Activated T-helper 2 cell treated with anti-CD3 and anti-CD28 coated beads, Interferon-gamma antibody, Interleukin-2, Interleukin-4, amounts not matched to agents 10 μg/mL and 5 μg/mL and 100 μg/mL, durations not matched to agents 14 hours and 24 hours and 36 hours (primary cell): ENCODE measurements at regions not wholly inside any gene's neighbourhood (a gene's known extent, or its start where the extent isn't known, plus 50 kb on each side); places are given as distances from the start of the nearest gene placed in this dataset.

Source experiments
- DNase-seq: peaks from one replicate; pipeline ENCODE4 v3.0.0; 2021; ENCODE audit warnings: low spot score
- H3K27ac Mint-ChIP-seq: one replicate; pipeline ENCODE4 v1.8.0; 2021; ENCODE audit warnings: mixed read lengths
- H3K27me3 Mint-ChIP-seq: one replicate; pipeline ENCODE4 v1.8.0; 2021; ENCODE audit warnings: low read depth, mixed read lengths
- H3K36me3 Mint-ChIP-seq: one replicate; pipeline ENCODE4 v1.8.0; 2021; ENCODE audit warnings: low read depth, mixed read lengths
- H3K4me1 Mint-ChIP-seq: one replicate; pipeline ENCODE4 v1.8.0; 2021; ENCODE audit warnings: low read depth, mixed read lengths
- H3K4me3 Mint-ChIP-seq: one replicate; pipeline ENCODE4 v1.8.0; 2021; ENCODE audit warnings: low read depth, mild to moderate bottlenecking, moderate library complexity, mixed read lengths
- H3K9me3 Mint-ChIP-seq: one replicate; pipeline ENCODE4 v1.8.0; 2021; ENCODE audit warnings: mixed read lengths
- intact Hi-C: fragments of 100-400 bp; cut with micrococcal nuclease; formaldehyde crosslinking; loops from one replicate; pipeline ENCODE4 v1.15.1; 2023

DNA sequence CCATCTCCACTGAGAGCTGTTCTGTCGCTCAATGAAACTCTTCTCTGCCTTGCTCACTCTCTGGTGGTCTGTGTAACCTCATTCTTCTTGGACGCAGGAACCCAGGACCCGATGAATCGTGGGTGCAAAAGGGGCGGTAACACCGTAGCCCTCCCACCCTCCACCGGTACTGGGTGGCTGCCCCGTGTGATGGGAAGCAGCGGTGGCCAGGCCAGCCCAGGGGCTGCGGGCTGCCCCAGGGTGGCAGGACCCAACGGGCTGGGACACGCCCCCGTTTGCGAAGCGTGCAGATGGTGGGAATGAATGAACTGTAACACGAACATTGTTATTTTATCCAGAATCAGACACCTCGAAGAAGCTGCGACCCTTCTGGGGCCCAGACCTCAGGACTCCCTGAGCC lies 92.3 kb upstream of the BACE2 start:
- no peaks in the 10 kb centered on the region for H3K27me3 Mint-ChIP-seq
- no peaks in the 10 kb centered on the region for H3K9me3 Mint-ChIP-seq
- H3K36me3 Mint-ChIP-seq, result no peaks in the 10 kb centered on the region
- no peak for DNase-seq
- no peaks in the 10 kb centered on the region for H3K4me1 Mint-ChIP-seq
- intact Hi-C loops, result no loop called here
- no peak overlapping the region for H3K4me3 Mint-ChIP-seq
- no peak overlapping the region for H3K27ac Mint-ChIP-seq

DNA sequence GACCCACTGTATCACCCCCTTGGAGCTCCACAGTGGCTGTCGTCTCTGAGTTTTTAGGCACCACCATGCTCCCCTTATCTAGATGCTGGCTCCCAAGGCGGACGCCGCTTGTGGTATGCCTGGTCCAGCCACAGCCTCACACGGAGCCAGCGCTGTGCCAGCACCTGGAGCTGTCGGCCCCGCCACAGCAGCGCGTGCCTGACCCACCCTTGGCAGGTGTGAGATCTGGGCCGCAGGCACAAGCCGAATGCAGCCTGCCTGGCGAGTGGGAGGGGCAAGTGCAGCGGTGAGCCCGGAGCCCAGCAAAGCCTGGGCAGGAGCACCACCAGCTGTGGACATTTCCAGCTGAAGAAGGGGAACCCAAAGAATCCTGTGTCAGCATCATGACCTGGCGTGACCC lies 91.9 kb upstream of the BACE2 start:
- no peaks in the 10 kb centered on the region for H3K27me3 Mint-ChIP-seq
- no peak for DNase-seq
- intact Hi-C loops, result no loop called here
- no peak overlapping the region for H3K4me3 Mint-ChIP-seq
- no peaks in the 10 kb centered on the region for H3K4me1 Mint-ChIP-seq
- H3K27ac Mint-ChIP-seq, result no peak overlapping the region
- H3K9me3 Mint-ChIP-seq, result no peaks in the 10 kb centered on the region
- no peaks in the 10 kb centered on the region for H3K36me3 Mint-ChIP-seq

DNA sequence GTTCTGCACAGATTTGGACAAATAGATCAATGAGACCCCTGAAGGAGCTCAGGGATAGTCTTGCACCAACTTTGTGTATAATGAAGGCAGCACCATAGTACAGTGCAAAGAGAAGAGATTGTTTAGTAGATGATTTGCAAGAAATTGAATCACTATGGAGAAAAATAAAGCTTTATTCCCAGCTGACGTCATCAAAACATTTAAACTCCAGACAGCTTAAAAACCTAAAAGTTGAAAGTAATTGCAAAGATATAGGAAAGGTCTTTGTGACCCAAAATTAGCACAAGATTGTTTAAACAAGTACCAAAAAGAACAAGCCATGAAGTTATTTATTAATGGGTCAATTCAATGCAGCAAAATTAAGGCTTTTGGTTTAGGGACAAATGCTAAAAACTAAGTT lies 88.8 kb upstream of the BACE2 start:
- intact Hi-C loops, result no loop called here
- DNase-seq, result no peak
- no peaks in the 10 kb centered on the region for H3K36me3 Mint-ChIP-seq
- H3K9me3 Mint-ChIP-seq, result no peaks in the 10 kb centered on the region
- no peak overlapping the region for H3K27ac Mint-ChIP-seq
- H3K4me3 Mint-ChIP-seq, result no peak overlapping the region
- no peaks in the 10 kb centered on the region for H3K27me3 Mint-ChIP-seq
- no peaks in the 10 kb centered on the region for H3K4me1 Mint-ChIP-seq

DNA sequence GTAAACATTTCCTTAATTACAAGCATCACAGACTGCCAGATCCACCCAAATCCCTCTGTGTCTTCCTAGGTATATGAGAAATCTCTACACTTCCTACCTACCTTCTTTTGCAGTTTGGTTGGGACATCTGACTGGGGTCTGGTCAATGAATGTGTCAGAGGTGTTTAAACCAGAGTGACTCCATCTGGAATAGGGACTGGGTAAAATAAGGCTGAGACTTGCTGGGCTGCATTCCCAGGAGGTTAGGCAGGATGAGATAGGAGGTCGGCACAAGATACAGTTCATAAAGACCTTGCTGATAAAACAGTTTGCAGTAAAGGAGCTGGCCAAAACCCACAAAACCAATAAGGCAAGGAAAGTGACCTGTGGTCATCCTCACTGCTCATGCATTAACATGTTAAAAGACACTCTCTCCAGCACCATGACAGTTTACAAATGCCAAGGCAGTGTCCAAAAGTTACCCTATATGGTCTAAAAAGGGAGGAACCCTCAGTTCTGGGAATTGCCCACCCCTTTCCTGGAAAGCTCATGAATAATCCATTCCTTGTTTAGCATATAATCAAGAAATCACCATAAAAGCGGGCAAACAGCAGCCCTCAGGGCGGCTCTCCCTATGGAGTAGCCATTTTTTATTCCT lies 87.4 kb upstream of the BACE2 start:
- DNase-seq, result no peak
- no peaks in the 10 kb centered on the region for H3K27me3 Mint-ChIP-seq
- no peaks in the 10 kb centered on the region for H3K4me1 Mint-ChIP-seq
- intact Hi-C loops, result no loop called here
- no peak overlapping the region for H3K4me3 Mint-ChIP-seq
- no peak overlapping the region for H3K27ac Mint-ChIP-seq
- H3K36me3 Mint-ChIP-seq, result no peaks in the 10 kb centered on the region
- no peaks in the 10 kb centered on the region for H3K9me3 Mint-ChIP-seq

DNA sequence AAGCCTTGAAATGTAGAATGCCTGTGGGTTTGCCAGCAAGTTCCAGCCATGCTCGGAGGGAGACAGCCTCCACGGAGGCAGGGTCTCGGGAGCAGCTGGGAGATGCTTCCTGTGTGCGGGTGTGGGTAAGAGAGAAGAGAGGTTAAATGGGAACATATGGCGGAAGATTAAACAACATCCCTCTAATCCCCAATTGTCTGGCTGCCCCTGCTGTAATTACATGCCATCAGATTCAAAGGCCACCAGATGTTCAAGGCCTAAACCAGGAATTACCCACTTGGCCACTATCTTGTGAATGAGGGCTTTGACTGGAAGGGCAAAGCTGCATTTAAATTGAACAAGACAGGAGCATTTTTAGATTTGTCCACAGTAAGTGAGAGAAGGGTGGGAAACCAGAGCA lies 81.4 kb upstream of the BACE2 start:
- Mint-ChIP-seq H3K4me3 (no peak overlapping the region), H3K27ac (no peak overlapping the region)
- intact Hi-C loops, result no loop called here

DNA sequence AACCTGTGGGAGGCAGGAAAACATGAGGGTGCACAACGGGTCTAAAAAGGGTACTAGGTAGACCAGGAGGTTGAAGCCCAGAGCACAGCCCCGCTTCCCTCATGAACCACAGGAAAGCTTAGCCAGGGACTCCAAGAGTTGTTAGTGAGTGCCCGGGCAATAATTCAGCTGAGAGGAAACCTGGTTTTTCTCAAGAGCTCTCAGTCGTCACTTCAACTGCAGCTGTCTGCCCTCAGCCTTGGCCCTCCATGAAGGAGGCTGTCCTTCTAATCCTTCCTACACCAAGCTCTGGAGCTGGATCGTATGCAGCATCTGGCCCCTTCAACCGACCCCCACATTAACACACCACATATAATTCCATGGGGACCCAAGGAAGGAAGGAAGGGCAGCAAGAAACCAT lies 77.0 kb upstream of the BACE2 start:
- H3K4me3 Mint-ChIP-seq, result no peak overlapping the region
- intact Hi-C loops, result no loop called here
- no peaks in the 10 kb centered on the region for H3K27me3 Mint-ChIP-seq
- no peaks in the 10 kb centered on the region for H3K36me3 Mint-ChIP-seq
- no peaks in the 10 kb centered on the region for H3K9me3 Mint-ChIP-seq
- no peak for DNase-seq
- no peak overlapping the region for H3K27ac Mint-ChIP-seq
- no peaks in the 10 kb centered on the region for H3K4me1 Mint-ChIP-seq

More for the DNA sequence above, 81.4 kb upstream of the BACE2 start:
- H3K27me3 Mint-ChIP-seq, result no peaks in the 10 kb centered on the region
- H3K36me3 Mint-ChIP-seq, result no peaks in the 10 kb centered on the region
- H3K4me1 Mint-ChIP-seq, result no peaks in the 10 kb centered on the region
- DNase-seq, result no peak
- no peaks in the 10 kb centered on the region for H3K9me3 Mint-ChIP-seq

DNA sequence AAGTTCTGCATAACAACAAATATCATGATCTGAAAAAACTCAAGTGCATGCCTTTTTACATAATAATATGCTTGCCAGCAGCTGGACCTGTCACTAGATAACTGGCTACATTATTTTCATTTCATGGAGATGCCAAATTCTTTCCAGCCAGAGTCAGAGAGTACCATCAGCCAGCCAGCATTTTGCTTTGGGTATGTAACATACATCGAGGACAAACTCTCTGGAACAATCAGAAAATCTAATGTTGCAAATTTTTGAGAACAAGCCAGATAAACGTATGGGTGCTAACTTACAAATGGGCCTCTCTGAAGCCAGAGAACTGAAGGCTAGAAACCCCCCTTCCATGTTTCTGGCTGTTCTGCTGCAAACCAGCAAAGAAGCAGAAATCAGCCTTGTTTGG lies 76.3 kb upstream of the BACE2 start:
- no peak overlapping the region for H3K27ac Mint-ChIP-seq
- H3K4me1 Mint-ChIP-seq, result no peaks in the 10 kb centered on the region
- DNase-seq, result no peak

DNA sequence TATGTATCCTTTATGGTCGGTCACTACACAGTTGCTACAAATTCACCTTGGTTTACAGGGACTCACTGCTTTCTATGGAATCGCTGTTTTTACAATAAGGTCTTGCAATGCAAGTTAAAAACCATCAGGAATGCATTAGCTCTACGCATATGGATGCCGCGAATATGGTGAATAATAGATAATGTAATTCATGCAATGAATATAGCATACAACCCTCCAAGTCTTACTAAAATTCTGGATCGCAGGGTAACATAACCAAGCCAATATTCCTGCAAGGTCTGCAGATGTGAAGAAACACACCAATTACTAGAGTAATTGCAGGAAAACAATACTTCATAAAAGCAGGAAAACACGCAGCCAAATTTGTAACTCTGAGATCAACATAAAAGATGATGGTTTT lies 75.6 kb upstream of the BACE2 start:
- H3K27ac Mint-ChIP-seq, result no peak overlapping the region
- no peak overlapping the region for H3K4me3 Mint-ChIP-seq
- H3K4me1 Mint-ChIP-seq, result no peaks in the 10 kb centered on the region
- no peaks in the 10 kb centered on the region for H3K36me3 Mint-ChIP-seq
- no peaks in the 10 kb centered on the region for H3K9me3 Mint-ChIP-seq
- DNase-seq, result no peak
- intact Hi-C loops, result no loop called here
- no peaks in the 10 kb centered on the region for H3K27me3 Mint-ChIP-seq

More for the DNA sequence above, 76.3 kb upstream of the BACE2 start:
- Mint-ChIP-seq H3K9me3 (no peaks in the 10 kb centered on the region), H3K4me3 (no peak overlapping the region), H3K36me3 (no peaks in the 10 kb centered on the region), H3K27me3 (no peaks in the 10 kb centered on the region)
- intact Hi-C loops, result no loop called here

DNA sequence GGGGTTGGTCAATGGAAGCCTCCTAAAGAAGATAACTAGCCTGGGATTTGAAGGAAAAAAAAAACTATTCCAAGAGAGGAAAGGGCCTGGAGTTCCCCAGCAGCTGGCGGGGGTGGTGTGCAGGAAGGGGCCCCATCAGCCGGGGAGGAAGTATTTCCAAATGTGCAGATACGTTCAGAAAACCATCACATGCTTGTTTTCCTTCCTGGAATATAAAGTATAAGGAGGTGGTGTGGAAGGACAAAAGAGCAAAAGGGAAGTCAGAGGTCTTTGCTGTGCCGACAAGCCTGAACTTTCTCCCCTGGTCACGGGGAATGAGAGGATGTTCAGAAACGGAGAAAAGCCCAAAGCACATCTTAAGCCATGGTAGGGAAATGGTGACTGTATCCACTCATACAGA lies 72.0 kb upstream of the BACE2 start:
- no peaks in the 10 kb centered on the region for H3K4me1 Mint-ChIP-seq
- H3K4me3 Mint-ChIP-seq, result no peak overlapping the region
- no peaks in the 10 kb centered on the region for H3K36me3 Mint-ChIP-seq
- intact Hi-C loops, result no loop called here
- no peak for DNase-seq
- H3K27ac Mint-ChIP-seq, result no peak overlapping the region
- no peaks in the 10 kb centered on the region for H3K9me3 Mint-ChIP-seq
- no peaks in the 10 kb centered on the region for H3K27me3 Mint-ChIP-seq

DNA sequence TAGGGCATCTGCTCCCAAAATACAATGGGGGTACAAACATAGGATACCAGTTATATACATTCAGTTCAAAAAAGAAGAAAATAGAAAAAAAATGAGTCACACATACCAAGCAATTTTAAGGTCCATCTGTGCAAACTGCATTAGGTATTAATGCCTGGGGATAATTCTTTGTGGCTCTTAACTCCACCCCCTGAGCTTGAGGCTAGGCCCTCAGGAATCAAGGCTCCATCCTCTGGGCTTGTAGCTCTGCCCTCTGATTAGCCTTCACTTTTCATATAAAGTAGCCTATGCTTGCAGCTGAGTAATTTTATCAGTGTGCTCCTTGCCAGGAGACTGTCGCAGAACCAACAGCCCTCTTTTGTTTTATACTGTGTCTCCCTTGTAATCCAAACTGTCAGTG lies 69.9 kb upstream of the BACE2 start:
- intact Hi-C loops, result no loop called here
- peaks cover 2% of the 10 kb centered on the region for H3K27me3 Mint-ChIP-seq
- H3K27ac Mint-ChIP-seq, result no peak overlapping the region
- DNase-seq, result no peak
- H3K4me3 Mint-ChIP-seq, result no peak overlapping the region
- no peaks in the 10 kb centered on the region for H3K36me3 Mint-ChIP-seq
- no peaks in the 10 kb centered on the region for H3K9me3 Mint-ChIP-seq
- no peaks in the 10 kb centered on the region for H3K4me1 Mint-ChIP-seq

DNA sequence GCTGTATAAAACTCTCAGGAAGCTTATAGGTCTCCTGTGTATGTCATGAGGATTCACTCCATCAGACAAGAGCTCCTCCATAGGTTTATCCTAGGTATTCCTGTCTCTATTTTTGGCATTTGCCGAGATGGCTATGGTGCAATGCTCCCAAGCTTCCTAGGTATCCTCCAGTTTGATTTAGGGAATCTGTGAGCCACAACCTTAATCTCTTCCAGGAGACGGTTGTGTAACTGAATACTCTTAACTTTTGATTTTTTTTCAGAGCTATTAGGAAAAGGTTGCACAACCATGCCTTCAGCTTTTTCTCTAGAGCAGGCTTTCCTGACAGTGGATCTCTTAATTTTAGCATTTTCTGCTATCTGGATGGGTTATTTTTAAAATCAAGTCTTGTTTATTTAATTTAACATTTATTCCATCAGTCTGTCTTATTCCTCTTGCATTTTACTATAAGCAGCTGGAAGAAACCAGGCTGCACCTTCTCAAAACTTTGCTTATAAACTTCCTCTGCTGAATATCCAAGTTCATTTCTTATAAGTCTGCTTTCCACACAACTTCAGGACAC lies 69.4 kb upstream of the BACE2 start:
- DNase-seq, result no peak
- Mint-ChIP-seq H3K27ac (no peak overlapping the region), H3K36me3 (no peaks in the 10 kb centered on the region), H3K27me3 (peaks cover 2% of the 10 kb centered on the region), H3K4me1 (no peaks in the 10 kb centered on the region), H3K9me3 (no peaks in the 10 kb centered on the region), H3K4me3 (no peak overlapping the region)
- intact Hi-C loops, result no loop called here

DNA sequence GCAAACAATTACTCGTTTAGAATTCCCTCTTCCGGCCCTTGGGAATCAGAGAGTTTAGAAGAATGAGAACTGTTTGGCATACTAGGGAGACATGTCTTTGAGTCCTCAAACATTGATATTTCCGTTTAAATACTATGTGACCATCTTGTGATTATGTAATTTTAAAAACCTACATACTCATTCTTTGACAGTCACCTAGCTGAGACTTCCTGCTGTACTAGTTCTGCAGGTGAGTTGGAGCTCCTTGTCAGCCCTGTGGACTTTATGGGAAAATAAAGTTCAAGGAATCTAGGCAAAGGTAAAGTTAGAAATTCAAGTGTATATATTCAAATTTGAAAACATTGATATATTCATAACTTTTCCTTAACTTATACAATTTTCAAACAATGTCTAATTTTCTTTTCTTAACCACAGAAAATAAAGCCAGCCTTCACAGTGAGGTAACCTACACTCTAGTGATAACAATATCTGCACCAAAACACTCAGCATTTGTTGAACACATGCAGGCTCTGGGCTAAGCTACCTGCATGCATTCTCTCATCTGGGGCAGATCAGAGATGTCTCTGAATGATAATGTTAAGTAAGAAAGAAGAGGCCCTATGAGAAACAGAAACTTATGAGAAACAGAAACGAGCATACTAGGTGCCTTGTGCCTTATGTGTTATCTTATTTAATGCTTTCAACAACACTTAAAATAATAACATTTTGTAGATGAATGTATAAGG lies 67.0 kb upstream of the BACE2 start:
- no peak for DNase-seq
- intact Hi-C loops, result no loop called here
- no peaks in the 10 kb centered on the region for H3K36me3 Mint-ChIP-seq
- H3K9me3 Mint-ChIP-seq, result no peaks in the 10 kb centered on the region
- peaks cover 4% of the 10 kb centered on the region for H3K27me3 Mint-ChIP-seq
- no peak overlapping the region for H3K27ac Mint-ChIP-seq
- H3K4me1 Mint-ChIP-seq, result no peaks in the 10 kb centered on the region
- H3K4me3 Mint-ChIP-seq, result no peak overlapping the region

DNA sequence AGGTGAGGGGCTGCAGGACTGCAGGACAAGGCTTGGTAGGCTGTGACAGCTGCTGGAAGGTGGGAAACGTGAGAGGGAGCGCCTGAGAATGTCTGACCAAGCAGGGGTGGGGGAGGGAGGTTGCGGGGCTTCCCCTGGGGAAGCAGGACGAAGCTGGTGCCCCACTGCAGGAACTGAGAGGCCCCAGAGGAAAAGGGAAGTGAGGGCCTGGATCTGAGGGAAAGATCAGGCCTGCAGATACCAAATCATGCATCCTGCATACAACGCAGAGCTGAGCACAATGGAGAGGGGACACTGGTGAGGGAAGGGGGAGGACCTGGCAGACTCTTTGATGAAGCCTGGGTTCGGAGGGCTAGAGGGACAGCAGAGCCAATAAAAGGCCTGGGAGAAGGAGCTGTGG lies 65.7 kb upstream of the BACE2 start:
- no peaks in the 10 kb centered on the region for H3K36me3 Mint-ChIP-seq
- H3K27ac Mint-ChIP-seq, result no peak overlapping the region
- no peak for DNase-seq
- intact Hi-C loops, result no loop called here
- H3K4me1 Mint-ChIP-seq, result no peaks in the 10 kb centered on the region
- H3K9me3 Mint-ChIP-seq, result no peaks in the 10 kb centered on the region
- H3K27me3 Mint-ChIP-seq, result peaks cover 4% of the 10 kb centered on the region
- H3K4me3 Mint-ChIP-seq, result no peak overlapping the region
